Gastroesophageal sphincter (tissue), 3 donors: ENCODE measurements at regions not wholly inside any gene's neighbourhood (a gene's known extent, or its start where the extent isn't known, plus 50 kb on each side); places are given as distances from the start of the nearest gene placed in this dataset.

Experiments
- CTCF ChIP-seq, 4 experiments: fragments of 200-600 bp in 2 of 4; fragments of 450-650 bp in 2 of 4; sonication (generic) in 1 of 4; IDR thresholded peaks; one replicate each; pipeline ENCODE4 v1.5.1; 2017 to 2019; ENCODE audit warnings: antibody characterized with exemption in 4 of 4, mild to moderate bottlenecking in 2 of 4, moderate library complexity in 2 of 4
- EP300 ChIP-seq: sonication (generic); formaldehyde crosslinking; IDR thresholded peaks from one replicate; pipeline ENCODE4 v1.6.1; 2017; ENCODE audit warnings: antibody characterized with exemption, mild to moderate bottlenecking
- POLR2A ChIP-seq, 2 donors: fragments of 450-650 bp; IDR thresholded peaks; one replicate each; pipeline ENCODE4 v1.6.1; 2017; ENCODE audit warnings: antibody characterized with exemption in 2 of 2, mild to moderate bottlenecking in 2 of 2, moderate library complexity in 1 of 2
- POLR2AphosphoS5 ChIP-seq: sonication (generic); formaldehyde crosslinking; IDR thresholded peaks from one replicate; pipeline ENCODE4 v1.6.1; 2017; ENCODE audit warnings: antibody characterized with exemption

DNA sequence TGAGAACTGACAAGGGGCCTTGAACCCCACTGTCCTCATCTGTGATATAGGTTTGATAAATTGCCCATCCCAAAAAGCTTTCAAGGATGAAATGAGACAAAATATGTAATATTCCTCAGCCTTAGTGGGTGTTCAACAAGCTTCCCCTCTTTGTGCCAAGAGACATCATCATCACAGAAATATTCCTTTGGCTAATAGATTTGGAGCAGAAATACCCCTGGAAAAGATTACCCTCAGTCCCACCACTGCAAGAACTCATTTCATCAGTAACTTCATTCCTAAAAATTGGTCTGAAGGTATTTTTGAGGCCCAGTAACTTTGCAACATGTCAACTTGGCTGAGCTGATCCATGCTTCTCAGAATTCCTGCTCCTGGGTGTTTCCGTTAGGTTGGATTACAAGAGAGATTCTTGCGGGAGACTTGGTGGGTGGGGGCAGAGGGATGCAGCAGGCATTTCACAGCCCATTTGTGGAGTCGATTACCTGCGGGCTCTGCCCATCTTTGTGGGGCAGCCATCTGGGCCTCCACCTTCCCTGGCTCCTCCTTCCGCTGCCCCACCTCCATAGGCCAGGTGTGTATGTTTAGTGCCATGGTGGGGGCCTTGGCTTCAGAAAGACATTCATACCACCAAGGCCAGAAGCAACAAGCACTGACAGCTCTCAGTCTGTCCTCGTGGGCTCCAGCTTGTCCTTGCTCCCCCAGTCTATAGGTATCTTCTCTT is 263.9 kb downstream of the GLI2 start:
- TF ChIP-seq CTCF (IDR thresholded peaks at IDR 0.05) (no peak), POLR2A (IDR thresholded peaks at IDR 0.05) (no peak), POLR2AphosphoS5 (no peak), EP300 (no peak)
